SIG-M5 treated with dmso at 0.1 percent for 504 hours (cell line): ENCODE measurements at regions not wholly inside any gene's neighbourhood (a gene's known extent, or its start where the extent isn't known, plus 50 kb on each side); places are given as distances from the start of the nearest gene placed in this dataset.

Experiments
- DNase-seq: peaks from one replicate; lab custom pipeline; 2025; ENCODE audit not compliant: unreplicated experiment; lab: John Stamatoyannopoulos, UW

DNA sequence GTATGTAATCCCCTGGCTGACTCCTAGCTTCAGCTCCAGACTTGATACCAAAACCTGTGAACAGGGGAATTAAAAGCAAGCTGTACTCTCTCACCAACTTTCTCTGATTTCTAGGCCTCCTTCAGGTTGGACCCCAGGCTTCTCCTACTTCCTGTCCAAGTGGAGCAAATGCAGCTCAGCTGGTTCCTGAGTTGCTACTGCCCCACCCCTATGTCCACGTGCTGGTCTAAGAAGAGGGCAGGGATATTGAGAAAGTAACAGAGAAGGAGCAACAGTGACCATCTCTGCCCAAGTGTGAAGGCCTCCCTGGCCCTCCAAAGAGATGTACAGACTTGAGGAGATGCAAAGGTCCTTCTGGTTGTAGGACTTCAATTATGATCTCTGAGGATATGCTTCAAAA lies 188.3 kb upstream of the MCHR2 start:
- no peak for DNase-seq

DNA sequence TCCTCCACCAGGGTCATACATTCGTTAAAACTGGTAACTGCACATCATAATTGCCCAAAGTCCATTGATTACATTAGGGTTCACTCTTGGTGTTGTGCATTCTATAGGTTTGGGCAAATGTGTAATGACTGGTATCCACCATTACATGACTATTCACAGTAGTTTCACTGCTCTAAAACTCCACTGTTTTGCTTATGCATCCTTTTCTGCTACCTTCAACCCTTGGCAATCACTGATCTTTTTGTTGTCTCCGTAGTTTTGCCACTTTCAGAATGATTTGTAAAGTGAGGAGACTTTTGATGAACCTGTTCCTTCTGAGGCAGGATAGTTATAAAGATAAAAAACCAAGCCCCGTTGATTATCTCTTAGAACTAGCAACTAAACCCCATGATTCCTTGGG lies 187.3 kb upstream of the MCHR2 start:
- DNase-seq: no peak

GRCh38 chr6:100179576-100179975 lies 185.6 kb upstream of the MCHR2 start:
- DNase-seq: no peak

- DNase-seq: no peak
Measured at GRCh38 chr6:100177956-100178355, 183.9 kb upstream of the MCHR2 start.

- DNase-seq: no peak
Measured at GRCh38 chr6:100176951-100177710, 183.1 kb upstream of the MCHR2 start.

- peak; percentile 38 for DNase-seq
Measured at GRCh38 chr6:100176311-100176950, 182.4 kb upstream of the MCHR2 start.

DNA sequence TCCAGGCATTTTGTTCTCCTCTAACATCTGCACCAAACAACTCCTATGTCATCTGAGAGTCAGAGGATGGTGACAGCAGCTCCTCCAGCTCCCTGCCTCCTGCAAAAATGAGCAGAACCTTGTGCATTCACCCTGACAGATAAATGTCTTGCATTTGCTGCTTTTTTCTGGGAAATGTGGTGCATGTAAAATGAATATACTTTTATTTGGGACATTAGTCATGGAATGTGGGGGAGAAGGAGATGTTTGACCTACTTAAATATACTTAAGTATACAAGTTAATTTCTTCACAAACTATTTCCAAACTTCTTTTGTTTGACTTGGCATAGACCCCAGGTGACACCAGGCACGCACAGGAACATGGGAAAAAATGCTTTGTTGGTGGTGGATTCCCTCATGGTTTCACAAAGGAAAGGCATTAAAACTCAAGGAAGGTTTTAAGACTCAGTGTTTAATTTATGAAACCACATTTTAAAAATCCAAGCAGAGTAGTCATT lies 181.8 kb upstream of the MCHR2 start:
- no peak for DNase-seq

DNA sequence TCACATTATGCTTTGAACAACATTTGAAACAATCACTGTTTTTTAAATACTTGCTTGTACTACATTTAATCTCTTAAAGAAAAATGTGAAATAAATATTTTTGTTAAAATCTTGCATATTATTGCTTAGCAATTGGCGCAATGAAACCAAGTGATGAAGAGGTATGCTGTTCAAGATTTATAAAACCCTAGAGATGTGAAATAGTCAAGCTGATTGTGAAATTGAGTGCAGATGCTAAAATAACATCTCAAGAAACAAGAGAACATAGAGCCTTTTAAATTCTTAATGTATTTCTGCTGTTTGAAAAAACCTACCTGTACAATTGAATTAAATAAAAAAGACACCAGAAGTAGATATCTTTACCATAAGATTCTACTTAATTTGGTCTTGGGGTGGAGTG lies 179.2 kb upstream of the MCHR2 start:
- no peak for DNase-seq

DNA sequence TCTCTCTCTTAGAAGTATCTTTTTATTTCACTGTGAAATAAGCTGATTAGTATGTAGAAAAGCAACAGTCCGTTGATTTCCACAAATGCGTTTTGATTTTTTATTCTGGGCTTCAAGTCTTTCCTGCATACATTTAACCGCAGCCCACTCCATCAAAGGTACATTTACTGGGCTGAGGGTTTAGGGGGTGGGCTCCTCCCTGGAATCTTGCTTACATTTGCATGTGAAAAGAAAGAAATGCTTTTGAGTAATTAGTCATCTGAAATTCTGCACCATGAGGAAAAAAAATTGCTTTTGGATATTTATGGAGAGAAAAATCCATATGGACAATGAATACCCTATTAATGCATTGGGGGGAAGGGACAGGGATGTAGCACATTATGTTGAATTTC lies 178.3 kb upstream of the MCHR2 start:
- DNase-seq: no peak

DNA sequence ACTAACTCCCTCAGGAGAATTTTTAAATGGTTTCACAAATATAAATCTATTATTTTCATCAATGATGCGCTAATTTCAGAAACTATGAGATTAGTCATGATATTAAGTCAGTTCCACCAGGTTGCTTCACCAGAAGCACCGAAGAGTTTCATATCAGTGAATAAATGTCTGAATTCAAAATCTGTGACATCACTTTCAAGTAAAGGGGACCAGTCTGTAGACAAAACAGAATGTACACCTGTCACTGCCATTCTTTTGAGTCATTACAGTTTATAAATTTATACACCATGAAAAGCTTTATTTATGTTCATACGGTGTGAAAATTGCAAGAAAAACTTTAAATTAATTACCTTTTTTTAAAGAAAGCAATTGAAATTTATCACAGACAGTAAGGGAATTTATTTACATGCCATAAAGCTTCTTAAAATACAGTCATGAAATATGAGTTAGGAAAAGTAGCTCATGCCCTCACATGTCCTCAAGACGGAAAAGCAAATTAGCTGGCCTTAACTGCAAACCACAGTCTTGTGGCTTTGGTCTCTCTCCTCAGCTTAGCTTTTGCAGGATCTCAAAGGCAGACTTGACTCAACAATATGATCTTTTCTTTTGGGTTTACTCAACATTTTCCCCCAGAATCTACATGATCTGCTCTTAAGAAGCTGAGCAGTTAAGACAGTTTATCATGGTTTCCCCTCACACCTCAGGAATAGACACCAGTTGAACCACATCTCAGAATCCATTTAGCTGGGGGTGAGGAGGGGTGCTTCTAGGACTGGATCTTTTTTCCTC lies 177.7 kb upstream of the MCHR2 start:
- peak; percentile 42 for DNase-seq

- no peak for DNase-seq
Measured at GRCh38 chr6:100168148-100168547, 174.1 kb upstream of the MCHR2 start.

GRCh38 chr6:100167585-100167984 lies 173.6 kb upstream of the MCHR2 start:
- no peak for DNase-seq

DNA sequence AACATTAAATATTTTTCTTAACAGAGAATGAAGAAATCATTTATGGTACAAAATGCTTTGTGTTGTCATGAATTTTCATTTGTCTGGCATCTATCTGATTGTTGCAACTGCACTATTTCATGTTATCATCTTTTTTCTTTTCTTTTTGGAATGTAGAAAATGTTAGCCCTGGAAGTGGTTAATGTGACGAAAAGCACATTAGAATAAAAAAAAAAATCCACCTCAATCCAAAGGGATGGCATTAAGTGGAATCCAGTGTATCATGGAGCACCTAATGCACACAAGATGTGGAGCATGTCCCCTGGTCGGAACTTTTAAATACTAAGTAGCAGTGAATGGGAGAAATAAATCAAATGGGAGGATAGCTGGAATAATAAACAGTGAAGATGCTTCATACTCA lies 172.9 kb upstream of the MCHR2 start:
- DNase-seq: no peak

- DNase-seq: no peak
Measured at GRCh38 chr6:100165442-100165841, 171.4 kb upstream of the MCHR2 start.

GRCh38 chr6:100163035-100163434 lies 169.0 kb upstream of the MCHR2 start:
- DNase-seq: no peak

DNA sequence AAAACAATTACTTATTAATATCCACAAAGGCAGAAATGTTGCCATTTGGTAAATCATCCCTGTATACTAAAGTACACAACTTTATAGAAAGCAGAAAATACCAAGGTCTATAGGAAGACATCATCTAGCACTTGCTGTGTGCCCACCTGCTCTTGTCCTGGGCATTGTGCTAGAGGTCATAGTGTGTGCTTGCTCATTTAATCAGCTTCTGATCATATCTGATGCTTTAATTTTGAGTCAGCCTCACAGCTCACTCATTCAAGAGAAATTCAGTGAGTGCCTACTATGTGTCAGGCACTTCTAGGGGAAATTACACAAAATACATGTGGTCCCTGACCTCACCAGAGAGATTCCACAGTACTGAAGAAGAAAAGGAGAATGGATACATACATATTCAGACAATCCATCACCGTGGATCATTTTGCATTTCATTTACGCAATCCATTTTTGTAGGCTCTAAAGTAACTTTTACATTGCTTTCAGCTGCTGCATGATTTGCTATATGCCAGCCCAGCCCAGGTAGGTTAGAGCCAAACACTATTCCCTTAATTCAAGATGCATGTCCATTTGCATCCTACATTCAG lies 167.9 kb upstream of the MCHR2 start:
- no peak for DNase-seq

GRCh38 chr6:100160930-100161329 lies 166.9 kb upstream of the MCHR2 start:
- DNase-seq: no peak

DNA sequence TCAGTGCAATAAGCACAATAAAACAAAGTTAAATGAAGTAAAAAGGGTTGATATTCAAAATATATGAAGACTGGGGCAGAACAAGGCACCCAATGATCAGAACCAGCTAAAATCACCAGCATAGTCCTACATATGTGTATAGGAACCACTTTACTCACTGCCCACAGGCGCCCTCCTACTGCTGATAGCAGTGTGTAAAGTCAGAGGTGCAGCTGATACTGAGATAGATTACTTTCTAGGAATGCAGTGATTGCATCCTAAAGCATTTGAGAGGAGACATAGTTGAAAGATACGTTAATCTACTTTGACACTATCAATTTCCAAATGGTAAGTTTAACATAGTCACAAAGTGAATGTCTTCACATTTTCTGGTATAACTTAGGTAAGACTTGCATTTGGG lies 161.1 kb upstream of the MCHR2 start:
- no peak for DNase-seq

GRCh38 chr6:100153636-100154275 lies 159.7 kb upstream of the MCHR2 start:
- no peak for DNase-seq

GRCh38 chr6:100152201-100152600 lies 158.2 kb upstream of the MCHR2 start:
- no peak for DNase-seq

- DNase-seq: no peak
Measured at GRCh38 chr6:100144991-100145390, 151.0 kb upstream of the MCHR2 start.
